Loucy (cell line): ENCODE measurements at regions not wholly inside any gene's neighbourhood (a gene's known extent, or its start where the extent isn't known, plus 50 kb on each side); places are given as distances from the start of the nearest gene placed in this dataset.

Source experiments
- EZH2phosphoT487 ChIP-seq: fragments of 200-600 bp; IDR thresholded peaks from 2 replicates; pipeline ENCODE4 v1.6.1; 2018; ENCODE audit warnings: antibody characterized with exemption, mild to moderate bottlenecking, moderate library complexity, borderline replicate concordance
- TF ChIP-seq, protein P1 (sequence below): fragments of 200-600 bp; sonication (generic); conservative IDR thresholded peaks from 2 replicates; pipeline ENCODE4 v1.5.1; 2014; ENCODE audit warnings: mild to moderate bottlenecking, antibody characterized with exemption, low read length

DNA sequence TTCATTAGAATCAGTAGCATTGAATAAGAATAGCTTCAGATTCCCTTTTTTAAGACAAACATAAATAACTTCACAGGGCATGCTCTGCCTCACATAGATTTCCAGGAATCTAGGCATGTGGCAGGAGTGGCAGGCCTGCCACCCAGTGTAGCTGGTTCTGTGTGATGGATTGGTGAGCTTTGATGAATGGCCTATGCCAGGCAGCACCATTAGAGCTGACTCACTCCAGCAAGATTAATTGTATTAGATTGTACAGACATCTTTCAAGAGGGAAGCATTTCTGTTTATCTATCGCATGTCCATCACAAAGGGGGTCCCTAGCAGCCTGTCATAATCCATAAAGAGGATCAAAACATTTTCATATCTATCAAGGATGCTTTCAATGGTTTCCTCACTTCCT lies 71.9 kb downstream of the NAA11 start:
- TF ChIP-seq, protein P1, sequence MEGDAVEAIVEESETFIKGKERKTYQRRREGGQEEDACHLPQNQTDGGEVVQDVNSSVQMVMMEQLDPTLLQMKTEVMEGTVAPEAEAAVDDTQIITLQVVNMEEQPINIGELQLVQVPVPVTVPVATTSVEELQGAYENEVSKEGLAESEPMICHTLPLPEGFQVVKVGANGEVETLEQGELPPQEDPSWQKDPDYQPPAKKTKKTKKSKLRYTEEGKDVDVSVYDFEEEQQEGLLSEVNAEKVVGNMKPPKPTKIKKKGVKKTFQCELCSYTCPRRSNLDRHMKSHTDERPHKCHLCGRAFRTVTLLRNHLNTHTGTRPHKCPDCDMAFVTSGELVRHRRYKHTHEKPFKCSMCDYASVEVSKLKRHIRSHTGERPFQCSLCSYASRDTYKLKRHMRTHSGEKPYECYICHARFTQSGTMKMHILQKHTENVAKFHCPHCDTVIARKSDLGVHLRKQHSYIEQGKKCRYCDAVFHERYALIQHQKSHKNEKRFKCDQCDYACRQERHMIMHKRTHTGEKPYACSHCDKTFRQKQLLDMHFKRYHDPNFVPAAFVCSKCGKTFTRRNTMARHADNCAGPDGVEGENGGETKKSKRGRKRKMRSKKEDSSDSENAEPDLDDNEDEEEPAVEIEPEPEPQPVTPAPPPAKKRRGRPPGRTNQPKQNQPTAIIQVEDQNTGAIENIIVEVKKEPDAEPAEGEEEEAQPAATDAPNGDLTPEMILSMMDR, result no peak
- no peak for TF ChIP-seq EZH2phosphoT487
